AG04449 (cell line): ENCODE measurements at regions not wholly inside any gene's neighbourhood (a gene's known extent, or its start where the extent isn't known, plus 50 kb on each side); places are given as distances from the start of the nearest gene placed in this dataset.

Experiments
- CTCF ChIA-PET: fragments of 350-600 bp; formaldehyde crosslinking; extraction: SDS; loops from one replicate; lab custom pipeline; 2021; ENCODE audit warnings: antibody characterized with exemption; lab: Yijun Ruan, JAX
- POLR2A ChIA-PET: fragments of 400-600, 350-600 bp; formaldehyde crosslinking; extraction: SDS; loops from one replicate; lab custom pipeline; 2020; ENCODE audit warnings: antibody characterized with exemption, inconsistent platforms; lab: Yijun Ruan, JAX
- DNase-seq: peaks from one replicate; pipeline ENCODE4 v3.0.0-alpha.2; 2010; ENCODE audit warnings: low read depth, low spot score
- H3K4me3 ChIP-seq: 2 replicates; pipeline ENCODE4 v1.5.1; 2011; ENCODE audit warnings: low read depth, mild to moderate bottlenecking, control low read depth, low read length
- TF ChIP-seq, protein P1 (sequence below): IDR thresholded peaks from one replicate; pipeline ENCODE4 v1.5.1; 2011; ENCODE audit warnings: mild to moderate bottlenecking, moderate library complexity, low read length, control low read depth, inconsistent platforms; ENCODE audit not compliant: insufficient read depth; ENCODE audit errors: missing control alignments

GRCh38 chr18:38886861-38887670, 1321.5 kb upstream of the CELF4 start:
- TF ChIP-seq, protein P1, sequence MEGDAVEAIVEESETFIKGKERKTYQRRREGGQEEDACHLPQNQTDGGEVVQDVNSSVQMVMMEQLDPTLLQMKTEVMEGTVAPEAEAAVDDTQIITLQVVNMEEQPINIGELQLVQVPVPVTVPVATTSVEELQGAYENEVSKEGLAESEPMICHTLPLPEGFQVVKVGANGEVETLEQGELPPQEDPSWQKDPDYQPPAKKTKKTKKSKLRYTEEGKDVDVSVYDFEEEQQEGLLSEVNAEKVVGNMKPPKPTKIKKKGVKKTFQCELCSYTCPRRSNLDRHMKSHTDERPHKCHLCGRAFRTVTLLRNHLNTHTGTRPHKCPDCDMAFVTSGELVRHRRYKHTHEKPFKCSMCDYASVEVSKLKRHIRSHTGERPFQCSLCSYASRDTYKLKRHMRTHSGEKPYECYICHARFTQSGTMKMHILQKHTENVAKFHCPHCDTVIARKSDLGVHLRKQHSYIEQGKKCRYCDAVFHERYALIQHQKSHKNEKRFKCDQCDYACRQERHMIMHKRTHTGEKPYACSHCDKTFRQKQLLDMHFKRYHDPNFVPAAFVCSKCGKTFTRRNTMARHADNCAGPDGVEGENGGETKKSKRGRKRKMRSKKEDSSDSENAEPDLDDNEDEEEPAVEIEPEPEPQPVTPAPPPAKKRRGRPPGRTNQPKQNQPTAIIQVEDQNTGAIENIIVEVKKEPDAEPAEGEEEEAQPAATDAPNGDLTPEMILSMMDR = no peak
- DNase-seq = no peak
- ChIA-PET POLR2A (no interaction called here), CTCF (no interaction called here)
- H3K4me3 ChIP-seq = no peak overlapping the region

- no peak overlapping the region for H3K4me3 ChIP-seq
- no peak for DNase-seq
- CTCF ChIA-PET = no interaction called here
- POLR2A ChIA-PET = no interaction called here
- TF ChIP-seq, protein P1 = no peak
Observed at GRCh38 chr18:38886235-38886634, 1320.6 kb upstream of the CELF4 start.

DNA sequence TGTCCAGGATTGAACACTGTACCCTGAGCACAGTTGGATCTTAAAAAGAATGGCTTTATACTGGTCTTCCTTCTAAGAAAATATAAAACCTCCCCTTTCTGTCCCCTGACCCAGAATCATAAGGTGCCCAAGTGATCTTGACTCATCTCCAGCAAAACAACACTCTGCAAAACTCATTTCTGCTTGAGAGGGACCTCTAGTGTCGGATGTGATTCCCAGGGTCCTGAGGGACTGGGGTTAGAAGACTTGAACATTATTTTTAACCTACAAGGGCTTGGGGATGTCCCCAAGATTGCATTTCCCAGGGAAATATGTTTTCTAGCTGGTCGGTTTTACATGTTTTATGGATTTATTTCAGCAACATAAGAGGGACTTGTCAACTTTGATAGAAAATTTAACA, 1318.5 kb upstream of the CELF4 start:
- ChIA-PET CTCF (no interaction called here), POLR2A (no interaction called here)
- TF ChIP-seq, protein P1 = no peak
- no peak for DNase-seq
- H3K4me3 ChIP-seq = no peak overlapping the region

- TF ChIP-seq, protein P1 = no peak
- no peak overlapping the region for H3K4me3 ChIP-seq
- no peak for DNase-seq
- POLR2A ChIA-PET = no interaction called here
- CTCF ChIA-PET = no interaction called here
Observed at GRCh38 chr18:38883111-38883510, 1317.5 kb upstream of the CELF4 start.

DNA sequence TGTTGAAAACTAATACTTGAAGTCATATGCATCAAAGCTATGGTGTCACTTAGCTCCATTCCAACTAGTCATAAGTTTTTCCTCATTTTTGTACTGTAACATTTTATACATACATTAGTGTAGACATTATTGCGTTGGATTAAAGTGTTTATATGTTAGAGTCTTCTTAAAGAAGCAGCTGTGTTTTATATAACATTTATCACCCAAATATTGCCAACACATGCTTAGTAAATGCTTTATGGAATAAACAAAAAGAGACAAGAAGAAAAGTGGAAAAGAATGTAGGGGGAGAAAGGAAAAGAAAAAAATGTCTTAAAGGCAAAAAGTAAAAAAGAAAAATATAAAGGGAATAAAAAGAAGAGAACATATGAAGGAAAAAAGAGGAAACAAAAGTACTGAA, 1314.3 kb upstream of the CELF4 start:
- ChIA-PET POLR2A (no interaction called here), CTCF (no interaction called here)

DNA sequence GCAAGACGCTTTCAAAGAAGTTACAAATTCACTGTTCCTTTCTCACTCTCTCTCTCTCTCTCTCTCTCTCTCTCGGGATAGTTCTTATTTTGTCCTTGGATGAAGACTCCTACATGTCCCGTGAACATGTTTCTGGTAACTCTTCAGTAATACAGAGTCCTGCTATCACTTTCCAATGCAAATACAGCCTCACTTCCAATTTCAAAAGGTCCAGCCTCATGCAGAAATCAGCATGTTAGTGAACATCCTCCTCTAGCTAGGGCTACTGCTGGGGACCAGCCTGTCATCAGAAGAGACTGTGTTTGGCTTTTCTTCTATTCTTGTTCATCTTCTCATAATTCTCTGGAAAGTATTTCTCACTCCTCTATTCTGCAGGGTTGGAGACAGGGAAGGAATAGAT, 1306.7 kb upstream of the CELF4 start:
- H3K4me3 ChIP-seq = no peak overlapping the region
- CTCF ChIA-PET = no interaction called here
- POLR2A ChIA-PET = no interaction called here
- TF ChIP-seq, protein P1 = no peak
- DNase-seq = no peak

More for the DNA sequence above, 1314.3 kb upstream of the CELF4 start:
- DNase-seq = no peak
- TF ChIP-seq, protein P1 = no peak
- H3K4me3 ChIP-seq = no peak overlapping the region
